Hematopoietic multipotent progenitor cell treated with erythropoietin and hydrocortisone succinate and interleukin-3 and kit ligand, for 4 days (in vitro differentiated cells): ENCODE measurements at regions not wholly inside any gene's neighbourhood (a gene's known extent, or its start where the extent isn't known, plus 50 kb on each side); places are given as distances from the start of the nearest gene placed in this dataset.

ENCODE experiments used
- DNase-seq: peaks from one replicate; pipeline ENCODE4 v3.0.0-alpha.2; 2015

GRCh38 chr1:73953586-73953985 is 244.4 kb downstream of the LRRIQ3 start:
- DNase-seq = no peak

GRCh38 chr1:73953186-73953585 is 244.8 kb downstream of the LRRIQ3 start:
- DNase-seq = no peak

GRCh38 chr1:73948055-73948454 is 249.9 kb downstream of the LRRIQ3 start:
- DNase-seq = no peak

GRCh38 chr1:73947009-73947408 is 251.0 kb downstream of the LRRIQ3 start:
- DNase-seq = no peak

- no peak for DNase-seq
Measured at GRCh38 chr1:73943270-73943669, 254.7 kb downstream of the LRRIQ3 start.

- no peak for DNase-seq
Measured at GRCh38 chr1:73930293-73930692, 267.7 kb downstream of the LRRIQ3 start.

GRCh38 chr1:73914951-73915350 is 283.0 kb downstream of the LRRIQ3 start:
- DNase-seq = no peak

- no peak for DNase-seq
Measured at GRCh38 chr1:73913025-73913424, 285.0 kb downstream of the LRRIQ3 start.

GRCh38 chr1:73911849-73912248 is 286.1 kb downstream of the LRRIQ3 start:
- no peak for DNase-seq

- peak; percentile 13 for DNase-seq
Measured at GRCh38 chr1:73910466-73910865, 287.5 kb downstream of the LRRIQ3 start.

- no peak for DNase-seq
Measured at GRCh38 chr1:73910062-73910461, 287.9 kb downstream of the LRRIQ3 start.

GRCh38 chr1:73909043-73909562 is 288.9 kb downstream of the LRRIQ3 start:
- DNase-seq = no peak

GRCh38 chr1:73907051-73907450 is 290.9 kb downstream of the LRRIQ3 start:
- DNase-seq = no peak

- no peak for DNase-seq
Measured at GRCh38 chr1:73903092-73903491, 294.9 kb downstream of the LRRIQ3 start.

- DNase-seq = no peak
Measured at GRCh38 chr1:73901738-73902137, 296.2 kb downstream of the LRRIQ3 start.

- no peak for DNase-seq
Measured at GRCh38 chr1:73899311-73899710, 298.7 kb downstream of the LRRIQ3 start.

GRCh38 chr1:73898540-73898939 is 299.4 kb downstream of the LRRIQ3 start:
- no peak for DNase-seq

GRCh38 chr1:73887412-73887811 is 310.6 kb downstream of the LRRIQ3 start:
- no peak for DNase-seq

- DNase-seq = no peak
Measured at GRCh38 chr1:73886716-73887115, 311.3 kb downstream of the LRRIQ3 start.

GRCh38 chr1:73874806-73875205 is 323.2 kb downstream of the LRRIQ3 start:
- DNase-seq = no peak

GRCh38 chr1:73868810-73869336 is 329.1 kb downstream of the LRRIQ3 start:
- peak; percentile 1 for DNase-seq

GRCh38 chr1:73862355-73862754 is 335.6 kb downstream of the LRRIQ3 start:
- no peak for DNase-seq

- no peak for DNase-seq
Measured at GRCh38 chr1:73860421-73860950, 337.5 kb downstream of the LRRIQ3 start.

GRCh38 chr1:73859227-73859626 is 338.7 kb downstream of the LRRIQ3 start:
- DNase-seq = no peak

- DNase-seq = no peak
Measured at GRCh38 chr1:73854527-73854926, 343.4 kb downstream of the LRRIQ3 start.
